Skin of body (tissue), 1 donor: ENCODE measurements at regions not wholly inside any gene's neighbourhood (a gene's known extent, or its start where the extent isn't known, plus 50 kb on each side); places are given as distances from the start of the nearest gene placed in this dataset.
"Not testable (repeated sequence)": the region's sequence is repeated elsewhere in the genome, so short reads cannot be mapped to it uniquely, and the experiment has no call there.

Experiments used
- DNase-seq: peaks from one replicate; lab custom pipeline; 2025; lab: John Stamatoyannopoulos, UW

DNA sequence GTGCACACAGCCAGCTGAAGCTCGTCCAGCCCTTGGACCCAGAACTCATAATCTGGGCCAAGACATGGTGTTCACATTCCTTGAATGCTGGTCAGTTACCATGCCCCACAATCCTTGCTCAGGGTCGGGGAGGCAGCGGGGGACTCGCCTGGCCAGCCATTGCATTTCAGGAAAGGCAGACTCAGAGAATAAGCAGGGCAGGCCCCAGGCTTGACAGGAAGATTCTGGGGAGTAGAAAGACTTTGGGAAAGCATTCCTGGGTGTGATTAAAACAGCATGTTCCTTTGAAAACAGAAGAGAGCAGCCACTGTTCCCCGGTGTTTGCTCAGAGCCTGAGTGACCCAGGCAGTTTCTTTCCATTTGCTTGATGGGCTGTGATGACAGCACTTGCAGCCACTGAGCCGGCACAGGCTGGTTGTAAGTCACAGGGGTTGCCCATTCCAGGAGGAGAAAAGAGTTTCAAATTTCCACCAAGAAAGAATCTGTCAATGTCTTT lies 473.7 kb downstream of the TYW1 start:
- peak; percentile 40 for DNase-seq

GRCh38 chr7:67475293-67475692 lies 478.7 kb downstream of the TYW1 start:
- DNase-seq, result no peak

GRCh38 chr7:67478066-67478465 lies 481.4 kb downstream of the TYW1 start:
- no peak for DNase-seq

DNA sequence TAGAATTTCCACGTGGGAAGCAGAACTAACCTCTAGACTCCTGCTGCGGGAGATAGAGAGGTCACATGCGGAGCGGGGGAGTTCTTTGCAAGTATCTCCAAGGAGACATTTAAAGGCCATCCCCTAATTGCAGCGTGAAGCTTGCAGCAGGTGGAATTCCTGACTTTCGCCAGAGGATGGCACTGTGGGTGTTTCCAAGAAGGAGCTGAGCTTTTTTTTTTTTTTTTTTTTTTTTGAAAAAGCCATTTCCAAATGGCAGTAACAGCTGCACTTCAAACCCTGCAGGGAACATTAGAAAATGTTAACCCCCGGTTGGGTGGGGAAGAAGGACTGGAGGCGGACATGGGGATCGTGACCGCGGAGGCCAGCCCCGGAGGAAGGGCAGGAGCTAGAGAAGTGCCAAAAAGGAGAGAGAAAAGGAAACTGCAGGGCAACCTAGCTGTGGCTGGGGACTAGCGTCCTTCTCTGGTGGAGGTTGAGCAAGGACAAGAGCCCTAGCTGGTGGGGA lies 487.7 kb downstream of the TYW1 start:
- peak; percentile 71 for DNase-seq

GRCh38 chr7:67486401-67486800 lies 489.8 kb downstream of the TYW1 start:
- no peak for DNase-seq

GRCh38 chr7:67487316-67487715 lies 490.7 kb downstream of the TYW1 start:
- DNase-seq, result no peak

DNA sequence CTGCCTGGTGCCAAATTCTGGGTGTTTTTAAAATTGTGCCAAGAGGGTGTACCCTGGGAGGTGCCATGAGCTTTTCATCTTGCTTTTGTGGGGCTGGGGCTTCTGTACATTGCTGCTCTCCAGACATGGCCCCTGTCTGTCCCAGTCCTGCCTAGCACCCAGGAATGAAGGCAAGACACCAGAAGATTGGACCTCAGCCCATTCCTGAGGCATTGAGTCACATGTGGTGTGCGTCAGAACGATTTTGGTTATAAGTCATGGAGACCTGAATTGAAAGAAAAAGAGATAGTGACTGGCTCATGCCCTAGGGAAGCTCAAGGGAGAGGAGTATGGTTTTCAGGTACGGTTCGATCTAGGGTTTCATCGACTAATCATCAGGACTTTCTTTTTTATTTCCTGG lies 493.2 kb downstream of the TYW1 start:
- no peak for DNase-seq

DNA sequence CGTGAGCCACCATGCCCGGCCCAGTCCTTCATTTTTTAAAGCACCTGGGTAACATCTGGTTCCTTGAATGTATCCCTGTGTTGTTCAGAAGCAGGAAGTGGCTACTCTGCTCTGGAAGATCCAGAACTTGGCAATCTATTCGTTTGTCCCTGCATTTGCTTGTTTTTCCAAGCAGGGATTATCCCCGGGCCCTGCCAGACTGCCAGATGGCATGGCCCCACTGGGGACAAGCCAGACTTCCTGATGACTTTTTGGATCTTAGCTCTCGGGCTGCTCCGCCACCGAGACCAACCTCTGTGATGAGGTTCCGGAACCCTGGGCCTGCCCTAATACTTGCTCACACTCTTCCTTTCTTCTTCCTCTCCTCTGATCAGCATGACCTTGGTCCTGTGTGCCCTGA lies 496.7 kb downstream of the TYW1 start:
- no peak for DNase-seq

DNA sequence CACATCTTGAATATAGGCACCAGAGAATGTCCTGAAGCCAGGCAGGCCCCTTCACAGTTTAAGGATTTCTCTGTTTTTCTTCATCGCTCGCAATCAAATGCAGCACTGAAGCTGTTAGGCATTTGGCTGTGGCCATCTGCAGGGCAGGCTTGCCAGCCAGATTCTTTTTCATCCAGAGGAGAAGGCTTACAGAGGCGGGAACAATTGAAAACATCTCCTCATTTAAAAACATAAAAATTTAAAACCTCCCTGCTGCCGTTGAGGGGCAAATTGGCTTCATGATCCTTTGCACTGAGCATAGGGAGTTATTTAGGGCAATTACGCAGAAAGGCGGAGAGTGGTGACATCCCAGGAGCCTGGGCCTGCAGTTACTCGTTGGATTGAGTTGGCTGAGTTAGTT lies 500.0 kb downstream of the TYW1 start:
- peak; percentile 58 for DNase-seq

DNA sequence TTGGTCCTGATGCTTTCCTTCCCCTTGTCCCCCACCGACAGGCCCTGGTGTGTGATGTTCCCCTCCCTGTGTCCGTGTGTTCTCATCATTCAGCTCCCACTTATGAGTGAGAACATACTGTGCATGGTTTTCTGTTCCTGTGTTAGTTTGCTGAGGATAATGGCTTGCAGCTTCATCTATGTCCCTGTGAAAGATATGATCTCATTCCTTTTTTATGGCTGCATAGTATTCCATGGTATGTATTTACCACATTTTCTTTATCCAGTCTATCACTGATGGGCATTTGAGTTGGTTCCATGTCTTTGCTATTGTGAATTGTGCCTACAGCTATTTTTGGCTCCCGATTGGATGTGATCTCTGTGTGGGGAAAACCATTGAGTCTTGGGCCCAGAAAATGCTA lies 501.3 kb downstream of the TYW1 start:
- not testable (repeated sequence) for DNase-seq

GRCh38 chr7:67502929-67503328 lies 506.3 kb downstream of the TYW1 start:
- DNase-seq, result no peak

- no peak for DNase-seq
Observed at GRCh38 chr7:67505449-67505848, 508.8 kb downstream of the TYW1 start.

GRCh38 chr7:67512481-67512880 lies 515.8 kb downstream of the TYW1 start:
- no peak for DNase-seq

DNA sequence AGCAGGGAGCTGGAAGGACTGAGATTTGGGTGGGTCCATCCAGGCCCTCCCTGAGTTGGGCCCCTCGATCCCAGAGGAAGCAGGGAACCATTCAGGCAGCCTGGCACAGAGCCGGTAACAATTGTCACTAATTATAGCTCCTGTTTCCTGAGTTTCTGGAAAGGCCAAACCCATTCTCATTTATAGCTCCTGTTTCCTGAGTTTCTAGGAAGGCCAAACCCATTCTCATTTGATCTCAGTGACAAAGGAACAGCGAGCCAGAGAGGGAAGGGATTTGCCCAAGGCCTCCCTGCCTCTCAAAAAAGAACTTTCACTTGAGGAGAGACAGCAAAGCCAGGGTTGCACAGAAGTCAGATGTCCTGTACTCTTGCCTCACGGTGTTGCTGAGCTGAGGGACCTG lies 521.9 kb downstream of the TYW1 start:
- peak; percentile 27 for DNase-seq

- no peak for DNase-seq
Observed at GRCh38 chr7:67519171-67519570, 522.5 kb downstream of the TYW1 start.

DNA sequence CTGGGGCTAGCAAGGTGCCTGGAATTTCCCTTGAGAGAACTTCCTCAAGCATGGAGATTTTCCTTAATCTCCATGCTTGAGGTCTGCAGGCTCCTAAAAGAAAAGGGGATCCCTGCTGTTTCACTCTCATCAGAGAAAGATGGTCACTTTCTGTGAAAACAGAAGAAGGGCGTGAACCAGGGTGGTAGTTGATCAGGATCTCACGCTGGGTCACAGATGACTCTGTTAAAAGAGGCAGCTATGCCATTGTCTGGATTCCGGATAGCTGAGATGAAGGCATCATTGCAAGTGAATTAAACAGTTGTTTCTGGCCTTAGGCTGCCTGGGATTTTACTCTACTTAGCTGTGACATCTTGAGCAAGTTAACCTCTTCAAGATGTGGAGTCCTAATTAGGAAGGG lies 525.9 kb downstream of the TYW1 start:
- no peak for DNase-seq

GRCh38 chr7:67523713-67524112 lies 527.1 kb downstream of the TYW1 start:
- DNase-seq, result no peak

DNA sequence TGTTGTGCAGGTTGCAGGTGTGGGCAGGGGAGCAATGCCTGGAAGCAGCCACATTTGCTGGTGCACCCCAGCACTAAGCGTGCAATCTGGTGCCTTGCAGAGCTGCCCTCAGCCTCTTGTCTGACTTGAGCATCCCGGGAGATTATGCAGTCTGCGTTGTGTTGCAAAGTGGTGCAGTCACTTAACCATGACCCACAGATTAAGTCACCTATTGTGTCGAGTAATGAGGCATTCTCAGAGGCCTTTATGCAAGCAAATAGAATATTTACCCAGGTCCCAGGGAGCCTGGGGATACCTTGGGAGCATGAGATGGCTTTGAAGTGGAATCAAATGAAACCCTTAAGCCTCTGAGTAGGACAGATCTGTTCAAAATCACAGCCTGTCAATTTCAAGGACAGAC lies 529.0 kb downstream of the TYW1 start:
- DNase-seq, result no peak

GRCh38 chr7:67535241-67535989 lies 538.8 kb downstream of the TYW1 start:
- no peak for DNase-seq

DNA sequence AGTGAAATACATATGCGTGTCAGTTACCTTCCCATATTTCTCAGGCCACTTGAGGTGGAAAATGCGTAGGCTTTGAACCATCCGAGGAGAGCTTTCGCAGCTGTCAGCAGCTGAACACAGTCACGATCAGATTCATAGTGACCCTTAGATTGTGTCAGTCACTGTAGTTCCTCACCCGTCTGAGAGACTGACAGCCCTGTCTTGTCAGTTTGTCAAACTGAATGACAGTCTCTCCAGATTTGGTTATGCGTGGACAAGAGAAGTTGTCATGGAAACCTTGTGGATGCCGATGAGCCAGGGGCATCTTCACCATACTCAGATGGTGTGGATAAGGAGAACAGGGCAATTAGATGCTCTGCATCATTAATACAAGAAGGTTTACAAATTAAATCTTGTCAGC lies 546.3 kb downstream of the TYW1 start:
- no peak for DNase-seq

- DNase-seq, result no peak
Observed at GRCh38 chr7:67547183-67547907, 550.7 kb downstream of the TYW1 start.

GRCh38 chr7:67549126-67549525 lies 552.5 kb downstream of the TYW1 start:
- peak; percentile 39 for DNase-seq
